ENCODE measurements at regions not wholly inside any gene's neighbourhood (a gene's known extent, or its start where the extent isn't known, plus 50 kb on each side); places are given as distances from the start of the nearest gene placed in this dataset.

GRCh38 chr20:56941101-56941686 lies 312.1 kb downstream of the TFAP2C start:
- Histone ChIP-seq H3K4me1 (replicated peaks in 1 of 2) (no peaks in the 10 kb centered on the region), H3K27ac (no peak overlapping the region), H3K4me3 (no peak overlapping the region)
- 77 to 97% (median 93%) methylated on average over 3 to 8 of the region's 8 CpGs; no CpG with 5 or more reads in 1 of the 10 experiments for WGBS, 10 experiments
- ATAC-seq (replicated peaks in 6 of 8): no peak
- in situ Hi-C loops (cut with MboI; ENCODE audit: low pct_unique_long_range_greater_than_20kb in 2 of 9, low sequenced_read_pairs in 9 of 9, unreplicated experiment in 9 of 9): no loop called here

- Histone ChIP-seq H3K27ac (no peak overlapping the region), H3K4me1 (replicated peaks in 1 of 2) (no peaks in the 10 kb centered on the region), H3K4me3 (no peak overlapping the region)
- in situ Hi-C loops (cut with MboI; ENCODE audit: low pct_unique_long_range_greater_than_20kb in 2 of 9, low sequenced_read_pairs in 9 of 9, unreplicated experiment in 9 of 9): no loop called here
- ATAC-seq (replicated peaks in 6 of 8): peak in 3 of 8 experiments; percentile 60 to 70 (median 67)
- 5 to 83% (median 57%) methylated on average over 4 to 17 of the region's 17 CpGs for WGBS, 10 experiments
These were observed 315.1 kb downstream of the TFAP2C start for GRCh38 chr20:56943946-56944945.

- in situ Hi-C loops (cut with MboI; ENCODE audit: low pct_unique_long_range_greater_than_20kb in 2 of 9, low sequenced_read_pairs in 9 of 9, unreplicated experiment in 9 of 9): no loop called here
- no peaks in the 10 kb centered on the region for H3K4me1 ChIP-seq (replicated peaks in 1 of 2)
- 0 to 71% (median 57%) methylated on average over 2 to 5 of the region's 5 CpGs; no CpG with 5 or more reads in 2 of the 10 experiments for WGBS, 10 experiments
- peak in 3 of 8 experiments; percentile 50 to 68 (median 62) for ATAC-seq (replicated peaks in 6 of 8)
- H3K4me3 ChIP-seq: no peak overlapping the region
- H3K27ac ChIP-seq: no peak overlapping the region
These were observed 316.0 kb downstream of the TFAP2C start for GRCh38 chr20:56945057-56945456.

DNA sequence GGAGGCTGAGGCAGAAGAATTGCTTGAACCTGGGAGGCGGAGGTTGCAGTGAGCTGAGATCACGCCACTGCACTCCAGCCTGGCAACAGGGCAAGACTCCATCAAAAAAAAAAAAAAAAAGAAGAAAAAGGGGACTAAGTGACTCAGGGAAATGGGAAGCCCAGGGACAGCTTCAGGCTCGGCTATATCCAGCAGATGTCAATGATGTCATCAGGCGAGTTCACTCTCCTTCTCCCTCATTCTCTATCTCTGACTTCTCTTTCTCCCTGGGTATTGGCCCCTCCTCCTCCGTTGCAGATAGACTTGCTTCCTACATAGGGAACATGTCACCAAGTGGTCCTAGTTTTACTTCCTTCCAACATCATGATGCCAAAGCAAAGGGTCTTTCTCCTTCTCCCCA lies 316.8 kb downstream of the TFAP2C start:
- H3K4me3 ChIP-seq: no peak overlapping the region
- no peaks in the 10 kb centered on the region for H3K4me1 ChIP-seq (replicated peaks in 1 of 2)
- no peak for ATAC-seq (replicated peaks in 6 of 8)
- in situ Hi-C loops (cut with MboI; ENCODE audit: low pct_unique_long_range_greater_than_20kb in 2 of 9, low sequenced_read_pairs in 9 of 9, unreplicated experiment in 9 of 9): no loop called here
- no peak overlapping the region for H3K27ac ChIP-seq
- WGBS, 10 experiments: 82 to 100% (median 83%) methylated on average over 1 to 5 of the region's 5 CpGs; no CpG with 5 or more reads in 5 of the 10 experiments

GRCh38 chr20:56949318-56949717 lies 317.1 kb downstream of the BMP7 start:
- in situ Hi-C loops (cut with MboI; ENCODE audit: low pct_unique_long_range_greater_than_20kb in 2 of 9, low sequenced_read_pairs in 9 of 9, unreplicated experiment in 9 of 9): no loop called here
- 40 to 100% (median 77%) methylated on average over 1 to 5 of the region's 6 CpGs; no CpG with 5 or more reads in 6 of the 10 experiments for WGBS, 10 experiments

GRCh38 chr20:56952258-56953047 lies 314.0 kb downstream of the BMP7 start:
- Histone ChIP-seq H3K4me3 (no peak overlapping the region), H3K4me1 (replicated peaks in 1 of 2) (peaks cover 9 to 10% of the 10 kb centered on the region in 2 donors), H3K27ac (no peak overlapping the region)
- in situ Hi-C loops (cut with MboI; ENCODE audit: low pct_unique_long_range_greater_than_20kb in 2 of 9, low sequenced_read_pairs in 9 of 9, unreplicated experiment in 9 of 9): loop anchor here in 1 of 9 experiments (25.0 kb wide), 1 partner anchor 390 kb away; no protein-coding TSS in a partner anchor
- 2 to 88% (median 44%) methylated on average over 6 to 19 of the region's 19 CpGs for WGBS, 10 experiments
- ATAC-seq (replicated peaks in 6 of 8): peak in 6 of 8 experiments; percentile 3 to 77 (median 50)

More at GRCh38 chr20:56949318-56949717, 317.1 kb downstream of the BMP7 start:
- H3K4me3 ChIP-seq: no peak overlapping the region
- ATAC-seq (replicated peaks in 6 of 8): peak in 1 of 8 experiments; percentile 42
- H3K4me1 ChIP-seq (replicated peaks in 1 of 2): peaks cover 3 to 4% of the 10 kb centered on the region in 2 donors
- no peak overlapping the region for H3K27ac ChIP-seq

DNA sequence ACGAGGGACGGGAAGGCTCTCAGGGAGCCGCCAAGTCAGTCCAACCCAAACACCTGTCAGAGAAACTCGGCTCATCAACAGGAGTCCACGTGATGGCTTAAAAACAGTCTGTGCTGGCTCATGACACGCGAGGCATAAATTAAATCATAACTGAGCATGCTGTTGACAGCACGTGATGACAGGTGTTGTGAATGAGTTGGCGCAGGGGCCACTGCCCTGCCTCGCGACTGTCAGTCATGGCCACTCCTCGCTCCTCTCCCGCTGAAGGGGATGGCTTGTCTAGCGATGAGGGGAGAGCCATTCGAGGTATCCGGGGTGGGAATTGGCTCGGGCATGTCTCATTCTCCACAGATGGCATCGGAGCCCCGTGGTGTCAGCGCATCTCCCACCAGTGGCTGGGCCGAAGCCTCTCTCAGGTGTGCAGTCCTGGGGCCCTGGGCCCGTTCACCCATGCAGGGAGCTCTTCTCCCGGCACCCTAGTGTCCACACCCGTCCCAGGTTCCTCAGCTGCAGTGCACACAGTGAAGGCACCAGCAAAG lies 313.3 kb downstream of the BMP7 start:
- in situ Hi-C loops (cut with MboI; ENCODE audit: low pct_unique_long_range_greater_than_20kb in 2 of 9, low sequenced_read_pairs in 9 of 9, unreplicated experiment in 9 of 9): loop anchor here in 1 of 9 experiments (25.0 kb wide), 1 partner anchor 391 kb away; no protein-coding TSS in a partner anchor
- peaks cover 13 to 17% of the 10 kb centered on the region in 2 donors for H3K4me1 ChIP-seq (replicated peaks in 1 of 2)
- H3K4me3 ChIP-seq: no peak overlapping the region
- no peak for ATAC-seq (replicated peaks in 6 of 8)
- H3K27ac ChIP-seq: no peak overlapping the region
- 60 to 93% (median 89%) methylated on average over 1 to 11 of the region's 24 CpGs; no CpG with 5 or more reads in 3 of the 10 experiments for WGBS, 10 experiments

DNA sequence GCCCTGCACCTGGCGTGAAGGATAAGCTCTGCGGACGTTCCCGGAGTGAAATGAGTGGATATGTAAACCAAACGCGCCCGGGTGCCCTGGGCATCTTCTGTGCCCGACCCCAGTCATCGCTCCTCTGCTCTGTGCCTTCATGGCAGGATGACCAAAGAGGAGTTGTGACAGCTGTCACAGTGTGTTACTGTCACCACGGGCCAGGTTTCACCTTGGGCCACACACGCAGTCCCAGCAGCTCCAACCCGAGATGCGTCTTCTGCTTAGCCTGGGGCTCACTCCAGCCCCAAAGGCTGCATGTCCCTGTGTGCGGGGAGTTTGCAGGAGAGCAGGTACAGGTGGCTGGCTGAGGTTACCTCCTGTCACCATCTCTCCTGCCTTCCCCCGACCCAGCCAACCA lies 311.6 kb downstream of the BMP7 start:
- WGBS, 10 experiments: 57 to 100% (median 76%) methylated on average over 1 to 9 of the region's 15 CpGs; no CpG with 5 or more reads in 6 of the 10 experiments
- Histone ChIP-seq H3K4me3 (no peak overlapping the region), H3K27ac (no peak overlapping the region), H3K4me1 (replicated peaks in 1 of 2) (peaks cover 16 to 18% of the 10 kb centered on the region in 2 donors)
- in situ Hi-C loops (cut with MboI; ENCODE audit: low pct_unique_long_range_greater_than_20kb in 2 of 9, low sequenced_read_pairs in 9 of 9, unreplicated experiment in 9 of 9): loop anchor here in 1 of 9 experiments (25.0 kb wide), 1 partner anchor 392 kb away; no protein-coding TSS in a partner anchor
- no peak for ATAC-seq (replicated peaks in 6 of 8)

DNA sequence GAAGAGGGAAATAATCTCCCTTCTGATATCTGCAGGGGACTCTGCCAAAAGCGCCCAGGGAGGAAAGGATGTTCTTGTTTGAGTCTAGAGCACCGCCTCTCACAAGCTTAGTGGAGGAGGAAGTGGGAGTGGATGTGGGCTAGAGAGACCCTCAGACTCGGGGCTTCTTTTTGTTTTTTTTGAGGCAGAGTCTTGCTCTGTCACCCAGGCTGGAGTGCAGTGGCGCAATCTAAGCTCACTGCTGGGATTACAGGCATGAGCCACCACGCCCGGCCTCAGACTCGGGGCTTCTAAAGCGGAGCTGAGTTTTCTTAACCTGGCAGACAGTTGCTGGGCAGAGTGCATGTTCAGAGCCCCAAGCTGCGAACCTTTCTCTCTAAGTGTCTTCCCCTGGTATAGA lies 310.8 kb downstream of the BMP7 start:
- H3K4me3 ChIP-seq: no peak overlapping the region
- in situ Hi-C loops (cut with MboI; ENCODE audit: low pct_unique_long_range_greater_than_20kb in 2 of 9, low sequenced_read_pairs in 9 of 9, unreplicated experiment in 9 of 9): loop anchor here in 1 of 9 experiments (25.0 kb wide), 1 partner anchor 393 kb away; no protein-coding TSS in a partner anchor
- peak in 1 of 8 experiments; percentile 31 for ATAC-seq (replicated peaks in 6 of 8)
- no peak overlapping the region for H3K27ac ChIP-seq
- peaks cover 16 to 18% of the 10 kb centered on the region in 2 donors for H3K4me1 ChIP-seq (replicated peaks in 1 of 2)
- WGBS, 10 experiments: 33 to 100% (median 69%) methylated on average over 1 to 7 of the region's 9 CpGs; no CpG with 5 or more reads in 4 of the 10 experiments

DNA sequence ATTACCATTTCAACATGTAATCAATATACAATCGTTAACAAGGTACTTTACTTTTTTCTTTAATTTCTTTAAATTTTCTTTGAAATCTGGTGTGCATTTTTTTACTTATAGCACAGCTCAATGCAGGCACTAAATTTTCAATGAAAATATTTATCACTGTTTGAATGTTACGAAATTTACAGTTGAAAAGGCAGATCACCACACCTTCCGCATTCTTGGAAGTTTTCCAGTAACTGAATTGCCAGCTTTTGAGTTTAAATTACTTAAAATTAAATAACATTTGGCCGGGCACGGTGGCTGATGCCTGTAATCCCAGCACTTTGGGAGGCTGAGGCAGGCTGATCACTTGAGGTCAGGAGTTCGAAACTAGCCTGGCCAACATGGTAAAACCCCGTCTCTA lies 309.9 kb downstream of the BMP7 start:
- no peak overlapping the region for H3K4me3 ChIP-seq
- 65 to 100% (median 89%) methylated on average over 3 to 7 of the region's 7 CpGs for WGBS, 10 experiments
- ATAC-seq (replicated peaks in 6 of 8): no peak
- H3K4me1 ChIP-seq (replicated peaks in 1 of 2): peaks cover 16 to 18% of the 10 kb centered on the region in 2 donors
- H3K27ac ChIP-seq: no peak overlapping the region
- in situ Hi-C loops (cut with MboI; ENCODE audit: low pct_unique_long_range_greater_than_20kb in 2 of 9, low sequenced_read_pairs in 9 of 9, unreplicated experiment in 9 of 9): loop anchor here in 1 of 9 experiments (25.0 kb wide), 1 partner anchor 394 kb away; no protein-coding TSS in a partner anchor

GRCh38 chr20:56957737-56958553 lies 308.5 kb downstream of the BMP7 start:
- ATAC-seq (replicated peaks in 6 of 8): peak in 7 of 8 experiments; percentile 48 to 94 (median 92)
- in situ Hi-C loops (cut with MboI; ENCODE audit: low pct_unique_long_range_greater_than_20kb in 2 of 9, low sequenced_read_pairs in 9 of 9, unreplicated experiment in 9 of 9): loop anchor here in 1 of 9 experiments (25.0 kb wide), 1 partner anchor 396 kb away; no protein-coding TSS in a partner anchor
- Histone ChIP-seq H3K27ac (peak overlapping the region in 1 of 2 donors; percentile 9), H3K4me3 (no peak overlapping the region), H3K4me1 (replicated peaks in 1 of 2) (peaks cover 12 to 15% of the 10 kb centered on the region in 2 donors)
- WGBS, 10 experiments: 4 to 94% (median 40%) methylated on average over 1 to 15 of the region's 34 CpGs; no CpG with 5 or more reads in 3 of the 10 experiments
